ENCODE measurements at regions not wholly inside any gene's neighbourhood (a gene's known extent, or its start where the extent isn't known, plus 50 kb on each side); places are given as distances from the start of the nearest gene placed in this dataset.

- no peak overlapping the region for H2AFZ ChIP-seq (ENCODE audit: low read length)
- H2BK20ac ChIP-seq (ENCODE audit: low read depth, low read length, poor library complexity, severe bottlenecking), result no peak overlapping the region
- H4K91ac ChIP-seq (ENCODE audit: insufficient read length, low read depth, low read length), result no peak overlapping the region
- H3K9me3 ChIP-seq (ENCODE audit: control insufficient read depth, low read depth, low read length), result peaks cover 28% of the 10 kb centered on the region
- H2BK12ac ChIP-seq (ENCODE audit: insufficient read length, low read depth, low read length), result no peak overlapping the region
- H3K4me1 Mint-ChIP-seq, result peaks cover 4% of the 10 kb centered on the region in 2 experiments
- H4K5ac ChIP-seq (ENCODE audit: insufficient read length, low read depth, low read length), result no peak overlapping the region
- no peak overlapping the region for H4K8ac ChIP-seq (replicated peaks; ENCODE audit: insufficient read length, low read depth, low read length)
- H3K56ac ChIP-seq (ENCODE audit: insufficient read length, low read depth, low read length), result no peak overlapping the region
- no peak for TF ChIP-seq CTCF (conservative IDR thresholded peaks at IDR 0.05)
- no peak overlapping the region for H2BK120ac ChIP-seq (ENCODE audit: low read depth, low read length, poor library complexity, severe bottlenecking)
- H3K9ac ChIP-seq (ENCODE audit: extremely low read depth, insufficient read length, low read length), result no peak overlapping the region
- no peaks in the 10 kb centered on the region for H3K23me2 ChIP-seq (ENCODE audit: insufficient read length, low read depth, low read length, poor library complexity, severe bottlenecking)
- H3K36me3 Mint-ChIP-seq (ENCODE audit: insufficient read depth in 1 of 3, low read depth in 3 of 3), result peaks cover 0 to 4% (median 4%) of the 10 kb centered on the region in 3 experiments; a peak in 3 of 7 replicates
- peaks cover 2% of the 10 kb centered on the region for H3K27me3 Mint-ChIP-seq (ENCODE audit: low read depth)
- H3K4me1 ChIP-seq (ENCODE audit: insufficient read depth, low read length), result no peaks in the 10 kb centered on the region
- H4K20me1 ChIP-seq (ENCODE audit: control insufficient read depth, insufficient read depth, insufficient read length), result no peaks in the 10 kb centered on the region
- H2BK15ac ChIP-seq (ENCODE audit: low read depth, low read length), result no peak overlapping the region
- H3K4me2 ChIP-seq (ENCODE audit: insufficient read depth, insufficient read length, low read length), result no peak overlapping the region
- H3K27me3 ChIP-seq (ENCODE audit: insufficient read depth, low read length), result no peaks in the 10 kb centered on the region
- no peak for DNase-seq
- no peak overlapping the region for H3K23ac ChIP-seq (ENCODE audit: insufficient read length, low read depth, low read length)
- H3K9me3 Mint-ChIP-seq, result peaks cover 64 to 69% of the 10 kb centered on the region in 2 experiments
- H3K27ac ChIP-seq (ENCODE audit: insufficient read length, low read depth, low read length), result no peak overlapping the region
- no peak overlapping the region; a peak in 1 of 7 replicates for H3K27ac Mint-ChIP-seq
- H3K79me2 ChIP-seq (ENCODE audit: insufficient read depth, low read length), result no peaks in the 10 kb centered on the region
- no peaks in the 10 kb centered on the region for H3K79me1 ChIP-seq (ENCODE audit: insufficient read depth, low read depth, low read length, poor library complexity, severe bottlenecking)
- no peak overlapping the region for H3K14ac ChIP-seq (ENCODE audit: insufficient read depth, low read length)
- no peak overlapping the region for H3T11ph ChIP-seq (ENCODE audit: low read length)
- no peak overlapping the region for H2AK5ac ChIP-seq (ENCODE audit: insufficient read length, low read length)
- WGBS (ENCODE audit: extremely low coverage, insufficient read length, low lambda C conversion rate), result no CpG with 5 or more reads among the region's 4 CpGs
- no peak overlapping the region for H3K4ac ChIP-seq (ENCODE audit: low read depth, low read length)
- no peak overlapping the region for H3K4me3 Mint-ChIP-seq
- no peak overlapping the region for H3K18ac ChIP-seq (ENCODE audit: insufficient read length, low read depth, low read length)
- no peak overlapping the region for H2BK5ac ChIP-seq (ENCODE audit: insufficient read length, low read length)
Observed at GRCh38 chrX:44055638-44056037, 82.4 kb upstream of the NDP start.
